Ovary (tissue), 7 donors: ENCODE measurements at regions not wholly inside any gene's neighbourhood (a gene's known extent, or its start where the extent isn't known, plus 50 kb on each side); places are given as distances from the start of the nearest gene placed in this dataset.
"Not testable (repeated sequence)": the region's sequence is repeated elsewhere in the genome, so short reads cannot be mapped to it uniquely, and the experiment has no call there.

Experiments used
- DNase-seq, 5 donors: peaks; one replicate each; pipeline ENCODE4 v3.0.0-alpha.2; 2019 to 2020
- H3K27ac ChIP-seq, 2 donors: fragments of 200-600 bp; one replicate each; pipeline versions ENCODE4 v1.5.1 to v1.8.0; 2019 to 2022
- H3K27me3 ChIP-seq: fragments of 200-600 bp; one replicate; pipeline ENCODE4 v1.8.0; 2022
- H3K36me3 ChIP-seq: fragments of 200-600 bp; sonication (generic); one replicate; pipeline ENCODE4 v1.5.1; 2019
- H3K4me1 ChIP-seq: one replicate; pipeline ENCODE4 v1.8.1; 2013; ENCODE audit warnings: mild to moderate bottlenecking, moderate library complexity; ENCODE audit not compliant: insufficient read depth
- H3K4me3 ChIP-seq: fragments of 200-600 bp; sonication (generic); one replicate; pipeline ENCODE4 v1.5.1; 2017
- H3K9me3 ChIP-seq, 2 donors: fragments of 200-600 bp in 1 of 2; sonication (generic) in 1 of 2; one replicate each; pipeline versions ENCODE4 v1.5.1 to v1.8.1; 2013 to 2019; ENCODE audit warnings: mild to moderate bottlenecking in 1 of 2, moderate library complexity in 1 of 2
- EP300 ChIP-seq: sonication (generic); formaldehyde crosslinking; IDR thresholded peaks from one replicate; pipeline ENCODE4 v1.6.1; 2017; ENCODE audit warnings: antibody characterized with exemption
- POLR2A ChIP-seq: fragments of 450-650 bp; IDR thresholded peaks from one replicate; pipeline ENCODE4 v1.6.1; 2017; ENCODE audit warnings: antibody characterized with exemption, mild to moderate bottlenecking, moderate library complexity
- whole genome bisulfite sequencing, 3 donors: extraction: QIAGEN DNeasy Blood & Tissue Kit in 1 of 3; methylation state at CpG; one replicate each; pipeline versions ENCODE4 v1.1.5 to v1.1.7; 2013 to 2017; 5-methylcytosine and 5-hydroxymethylcytosine counted together
- intact Hi-C, 4 donors: fragments of 100-400 bp; cut with DNase I; formaldehyde crosslinking; loops; one replicate each; pipeline versions ENCODE4 v1.11.0 to v1.15.1; 2022 to 2023
- TF ChIP-seq, protein P1 (sequence below), 3 donors: fragments of 450-650 bp in 2 of 3; fragments of 200-600 bp in 1 of 3; IDR thresholded peaks; one replicate each; pipeline versions ENCODE4 v1.5.1 to v1.8.0; 2016 to 2022; ENCODE audit warnings: antibody characterized with exemption in 3 of 3, mild to moderate bottlenecking in 1 of 3
- donor health status: DM: no; HTN: no; CAD: no; lungs with moderate emphysema.
- donor health status: DM: no; HTN: no; CAD: no.
- donor health status: Bipolar disorder and iron deficiency.
- donor health status: DM: no; HTN: no; CAD: no.
- donor health status: DM: yes; HTN: yes; CAD: no.

DNA sequence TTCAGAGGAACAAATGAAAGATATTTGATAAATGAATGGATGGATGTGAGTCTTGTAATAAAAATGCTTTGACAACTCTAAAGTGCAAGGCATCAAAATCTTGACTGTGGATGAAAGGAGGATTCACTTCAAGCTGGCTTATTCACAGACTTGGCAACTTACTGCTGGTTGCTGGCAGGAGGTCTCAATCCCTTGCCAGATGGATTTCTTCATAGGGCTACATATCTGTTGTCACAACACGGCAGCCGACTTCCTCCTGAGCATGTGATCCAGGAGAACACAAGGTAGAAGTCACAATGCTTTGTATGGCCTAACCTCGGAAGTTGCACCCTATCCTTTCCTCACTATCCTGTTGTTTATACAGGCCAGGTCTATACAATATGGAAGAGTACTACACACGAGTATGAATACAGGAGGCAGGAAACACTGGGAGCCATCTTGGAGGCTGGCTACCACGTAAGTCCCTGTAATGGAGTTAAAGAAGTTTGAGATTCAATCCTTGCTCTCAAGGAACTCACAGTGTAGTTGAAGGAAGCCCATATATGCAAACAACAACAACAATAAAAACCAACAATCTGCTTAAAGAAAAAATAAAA lies 97.9 kb downstream of the ID4 start:
- H3K4me1 ChIP-seq = no peaks in the 10 kb centered on the region
- no peak overlapping the region for H3K4me3 ChIP-seq
- H3K27ac ChIP-seq = no peak overlapping the region
- intact Hi-C loops = no loop called here
- no peaks in the 10 kb centered on the region for H3K36me3 ChIP-seq
- no peak for DNase-seq
- TF ChIP-seq, protein P1, sequence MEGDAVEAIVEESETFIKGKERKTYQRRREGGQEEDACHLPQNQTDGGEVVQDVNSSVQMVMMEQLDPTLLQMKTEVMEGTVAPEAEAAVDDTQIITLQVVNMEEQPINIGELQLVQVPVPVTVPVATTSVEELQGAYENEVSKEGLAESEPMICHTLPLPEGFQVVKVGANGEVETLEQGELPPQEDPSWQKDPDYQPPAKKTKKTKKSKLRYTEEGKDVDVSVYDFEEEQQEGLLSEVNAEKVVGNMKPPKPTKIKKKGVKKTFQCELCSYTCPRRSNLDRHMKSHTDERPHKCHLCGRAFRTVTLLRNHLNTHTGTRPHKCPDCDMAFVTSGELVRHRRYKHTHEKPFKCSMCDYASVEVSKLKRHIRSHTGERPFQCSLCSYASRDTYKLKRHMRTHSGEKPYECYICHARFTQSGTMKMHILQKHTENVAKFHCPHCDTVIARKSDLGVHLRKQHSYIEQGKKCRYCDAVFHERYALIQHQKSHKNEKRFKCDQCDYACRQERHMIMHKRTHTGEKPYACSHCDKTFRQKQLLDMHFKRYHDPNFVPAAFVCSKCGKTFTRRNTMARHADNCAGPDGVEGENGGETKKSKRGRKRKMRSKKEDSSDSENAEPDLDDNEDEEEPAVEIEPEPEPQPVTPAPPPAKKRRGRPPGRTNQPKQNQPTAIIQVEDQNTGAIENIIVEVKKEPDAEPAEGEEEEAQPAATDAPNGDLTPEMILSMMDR (IDR thresholded peaks at IDR 0.05) = no peak
- TF ChIP-seq EP300 (no peak), POLR2A (no peak)
- no peaks in the 10 kb centered on the region for H3K27me3 ChIP-seq
- 56 to 62% (median 61%) methylated on average over 5 of the region's 5 CpGs for WGBS, 3 donors
- no peaks in the 10 kb centered on the region for H3K9me3 ChIP-seq

DNA sequence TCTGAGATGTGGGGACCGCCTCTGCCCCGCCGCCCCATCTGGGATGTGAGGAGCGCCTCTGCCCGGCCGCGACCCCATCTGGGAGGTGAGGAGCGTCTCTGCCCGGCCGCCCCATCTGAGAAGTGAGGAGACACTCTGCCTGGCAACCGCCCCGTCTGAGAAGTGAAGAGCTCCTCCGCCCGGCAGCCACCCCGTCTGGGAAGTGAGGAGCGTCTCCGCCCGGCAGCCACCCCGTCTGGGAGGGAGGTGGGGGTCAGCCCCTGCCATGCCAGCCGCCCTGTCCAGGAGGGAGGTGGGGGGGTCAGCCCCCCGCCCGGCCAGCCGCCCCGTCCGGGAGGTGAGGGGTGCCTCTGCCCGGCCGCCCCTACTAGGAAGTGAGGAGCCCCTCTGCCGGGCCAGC lies 102.2 kb downstream of the ID4 start:
- WGBS, 3 donors = 92 to 96% (median 93%) methylated on average over 13 to 27 of the region's 28 CpGs
- H3K36me3 ChIP-seq, H3K27me3 ChIP-seq, DNase-seq, H3K4me3 ChIP-seq, H3K27ac ChIP-seq, H3K4me1 ChIP-seq, H3K9me3 ChIP-seq, intact Hi-C loops: not testable (repeated sequence)

DNA sequence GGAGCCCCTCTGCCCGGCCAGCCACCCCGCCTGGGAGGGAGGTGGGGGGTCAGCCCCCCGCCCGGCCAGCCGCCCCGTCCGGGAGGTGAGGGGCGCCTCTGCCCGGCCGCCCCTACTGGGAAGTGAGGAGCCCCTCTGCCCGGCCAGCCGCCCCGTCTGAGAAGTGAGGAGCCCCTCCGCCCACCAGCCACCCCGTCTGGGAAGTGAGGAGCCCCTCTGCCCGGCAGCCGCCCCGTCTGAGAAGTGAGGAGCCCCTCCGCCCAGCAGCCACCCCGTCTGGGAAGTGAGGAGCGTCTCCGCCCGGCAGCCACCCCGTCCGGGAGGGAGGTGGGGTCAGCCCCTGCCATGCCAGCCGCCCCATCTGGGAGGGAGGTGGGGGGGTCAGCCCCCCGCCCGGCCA lies 102.8 kb downstream of the ID4 start:
- DNase-seq, H3K27me3 ChIP-seq, H3K27ac ChIP-seq, H3K4me1 ChIP-seq, H3K36me3 ChIP-seq, H3K9me3 ChIP-seq, intact Hi-C loops, H3K4me3 ChIP-seq: not testable (repeated sequence)
- 97 to 100% (median 97%) methylated on average over 5 to 25 of the region's 28 CpGs for WGBS, 3 donors

DNA sequence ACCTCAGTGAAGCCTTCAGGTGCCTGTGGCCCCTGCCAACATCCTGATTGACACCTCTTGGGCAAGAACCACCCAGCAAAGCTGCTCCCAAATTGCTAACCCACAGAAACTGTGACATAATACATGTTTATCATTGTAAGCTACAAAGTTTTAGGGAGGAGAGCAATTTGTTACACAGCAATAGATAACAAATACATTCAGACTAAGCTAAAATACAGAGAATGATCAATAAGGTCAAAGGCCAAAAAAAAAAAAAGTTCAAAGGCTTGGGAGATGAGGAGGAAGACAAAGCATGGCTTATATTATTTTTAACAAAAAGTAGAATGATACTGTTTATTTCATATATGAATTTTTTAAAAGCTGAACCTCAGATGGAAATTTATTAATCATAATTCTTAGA lies 105.9 kb downstream of the ID4 start:
- no peaks in the 10 kb centered on the region for H3K27me3 ChIP-seq
- no peak for DNase-seq
- intact Hi-C loops = no loop called here
- no peaks in the 10 kb centered on the region for H3K9me3 ChIP-seq
- no peak overlapping the region for H3K27ac ChIP-seq
- no peaks in the 10 kb centered on the region for H3K36me3 ChIP-seq
- no peak overlapping the region for H3K4me3 ChIP-seq
- TF ChIP-seq, protein P1 (IDR thresholded peaks at IDR 0.05) = no peak
- TF ChIP-seq EP300 (no peak), POLR2A (no peak)
- H3K4me1 ChIP-seq = no peaks in the 10 kb centered on the region

DNA sequence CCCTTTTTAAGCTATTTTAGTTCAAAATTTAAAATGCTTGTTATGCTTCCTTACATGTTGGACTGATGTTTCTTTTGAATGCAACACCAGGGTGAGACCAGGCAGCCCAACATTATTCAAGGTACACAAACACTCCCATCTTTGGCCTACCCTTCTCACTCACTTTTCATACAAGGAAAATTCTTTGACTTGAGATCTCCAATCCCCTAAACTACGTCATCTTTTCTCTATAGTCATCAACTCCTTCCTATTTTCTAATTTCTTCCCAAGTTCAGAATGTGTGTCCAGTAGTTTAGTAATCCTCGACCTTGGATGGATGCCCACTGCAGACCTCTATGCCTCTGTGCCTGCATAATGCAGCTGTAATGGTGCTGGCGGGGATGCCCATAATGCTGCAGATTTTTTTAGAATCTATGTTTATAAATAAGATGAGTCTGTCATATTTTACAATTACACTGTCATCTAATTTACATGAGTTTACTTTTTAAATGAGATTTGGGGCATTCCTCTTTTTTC lies 108.7 kb downstream of the ID4 start:
- Histone ChIP-seq H3K27ac (no peak overlapping the region), H3K4me1 (no peaks in the 10 kb centered on the region), H3K27me3 (no peaks in the 10 kb centered on the region), H3K9me3 (no peaks in the 10 kb centered on the region), H3K4me3 (no peak overlapping the region), H3K36me3 (no peaks in the 10 kb centered on the region)
- intact Hi-C loops = no loop called here
- WGBS, 3 donors = 66 to 82% (median 71%) methylated on average over 3 of the region's 3 CpGs
- TF ChIP-seq, protein P1 (IDR thresholded peaks at IDR 0.05) = no peak
- TF ChIP-seq EP300 (no peak), POLR2A (no peak)
- no peak for DNase-seq
